SU-DHL-6 (cell line): ENCODE measurements at regions not wholly inside any gene's neighbourhood (a gene's known extent, or its start where the extent isn't known, plus 50 kb on each side); places are given as distances from the start of the nearest gene placed in this dataset.

ENCODE experiments used
- H2AFZ ChIP-seq: fragments of 200-600 bp; sonication (generic); 2 replicates; pipeline ENCODE4 v1.6.1; 2014; ENCODE audit warnings: low read depth, mild to moderate bottlenecking, moderate library complexity, mixed read lengths, antibody characterized with exemption, low read length; ENCODE audit not compliant: severe bottlenecking
- H3F3A ChIP-seq: fragments of 200-600 bp; shearing (Covaris generic); 2 replicates; pipeline ENCODE4 v1.6.0; 2016; ENCODE audit warnings: antibody characterized with exemption, mild to moderate bottlenecking; ENCODE audit not compliant: insufficient read depth
- H3K27ac ChIP-seq: fragments of 200-600 bp; sonication (generic); 2 replicates; pipeline ENCODE4 v1.5.1; 2016; ENCODE audit warnings: low read depth, mild to moderate bottlenecking, low read length, moderate library complexity, mixed read lengths
- H3K27me3 ChIP-seq: fragments of 200-600 bp; sonication (generic), shearing (Covaris generic); 2 replicates; pipeline ENCODE4 v1.6.0; 2014; ENCODE audit warnings: mild to moderate bottlenecking, low read length
- H3K36me3 ChIP-seq: fragments of 200-600 bp; sonication (generic); 2 replicates; pipeline ENCODE4 v1.6.1; 2014; ENCODE audit warnings: mild to moderate bottlenecking, low read length, mixed read lengths
- H3K4me2 ChIP-seq: fragments of 300-600, 200-600 bp; shearing (Covaris generic), sonication (generic); 2 replicates; pipeline ENCODE4 v1.6.0; 2014; ENCODE audit warnings: low read length, low read depth, mild to moderate bottlenecking; ENCODE audit not compliant: poor library complexity, severe bottlenecking
- H3K4me3 ChIP-seq: fragments of 200-600 bp; sonication (generic); 2 replicates; pipeline ENCODE4 v1.5.1; 2014; ENCODE audit warnings: antibody characterized with exemption, low read length, mild to moderate bottlenecking, mixed read lengths; ENCODE audit not compliant: insufficient read depth, poor library complexity, severe bottlenecking
- H3K79me2 ChIP-seq: fragments of 200-600 bp; sonication (generic); 2 replicates; pipeline ENCODE4 v1.6.1; 2014; ENCODE audit warnings: mild to moderate bottlenecking, low read length, moderate library complexity; ENCODE audit not compliant: insufficient read depth
- H3K9ac ChIP-seq: fragments of 200-600 bp; sonication (generic); 2 replicates; pipeline ENCODE4 v1.7.0; 2014; ENCODE audit warnings: mild to moderate bottlenecking, low read length
- H3K9me2 ChIP-seq: fragments of 200-600 bp; sonication (generic); replicated peaks from 2 replicates; pipeline ENCODE4 v1.6.1; 2014; ENCODE audit warnings: low read length; ENCODE audit not compliant: insufficient read depth
- H3K9me3 ChIP-seq: fragments of 200-600 bp; sonication (generic); 2 replicates; pipeline ENCODE4 v1.6.1; 2014; ENCODE audit warnings: low read length, mixed read lengths; ENCODE audit not compliant: insufficient read depth
- H4K20me1 ChIP-seq: fragments of 200-600 bp; sonication (generic); 2 replicates; pipeline ENCODE4 v1.6.1; 2014; ENCODE audit warnings: low read depth, mild to moderate bottlenecking, antibody characterized with exemption, low read length, moderate library complexity, mixed read lengths
- EZH2phosphoT487 ChIP-seq: fragments of 200-600 bp; sonication (generic), shearing (Covaris generic); conservative IDR thresholded peaks from 2 replicates; pipeline ENCODE4 v1.6.1; 2018; ENCODE audit warnings: mild to moderate bottlenecking, antibody characterized with exemption, low read length, moderate library complexity, mixed read lengths
- TF ChIP-seq, protein P1 (sequence below): fragments of 200-600 bp; sonication (generic); IDR thresholded peaks from one replicate; pipeline ENCODE4 v1.5.1; 2017; ENCODE audit warnings: antibody characterized with exemption, mild to moderate bottlenecking, low read length, moderate library complexity; ENCODE audit not compliant: insufficient read depth, poor library complexity, severe bottlenecking

DNA sequence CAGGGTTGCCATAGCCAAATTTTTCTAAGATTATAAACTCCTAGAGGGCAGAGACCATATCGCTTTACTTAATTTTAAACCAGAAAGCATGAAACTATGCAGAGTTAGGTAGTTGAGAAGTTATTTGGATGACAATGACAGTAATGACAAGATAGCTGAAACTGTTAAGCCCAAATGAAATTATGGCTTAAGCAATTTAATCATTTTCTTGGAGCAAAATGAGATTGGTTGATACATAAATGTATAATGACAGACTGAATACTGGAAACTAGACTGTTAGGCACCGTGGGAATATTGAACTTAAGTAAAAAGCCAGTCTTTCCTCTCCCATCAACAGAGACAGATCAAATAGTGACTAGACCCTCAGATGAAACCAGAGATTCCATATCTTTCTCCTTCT, 670.3 kb upstream of the NRSN1 start:
- Histone ChIP-seq H3K27ac (no peak overlapping the region), H3K9me3 (no peaks in the 10 kb centered on the region), H3K4me2 (no peak overlapping the region), H4K20me1 (no peaks in the 10 kb centered on the region), H2AFZ (no peak overlapping the region), H3K4me3 (no peak overlapping the region), H3K9ac (no peak overlapping the region), H3K36me3 (no peaks in the 10 kb centered on the region), H3K79me2 (no peaks in the 10 kb centered on the region), H3F3A (no peaks in the 10 kb centered on the region), H3K27me3 (no peaks in the 10 kb centered on the region), H3K9me2 (no peaks in the 10 kb centered on the region)
- TF ChIP-seq, protein P1, sequence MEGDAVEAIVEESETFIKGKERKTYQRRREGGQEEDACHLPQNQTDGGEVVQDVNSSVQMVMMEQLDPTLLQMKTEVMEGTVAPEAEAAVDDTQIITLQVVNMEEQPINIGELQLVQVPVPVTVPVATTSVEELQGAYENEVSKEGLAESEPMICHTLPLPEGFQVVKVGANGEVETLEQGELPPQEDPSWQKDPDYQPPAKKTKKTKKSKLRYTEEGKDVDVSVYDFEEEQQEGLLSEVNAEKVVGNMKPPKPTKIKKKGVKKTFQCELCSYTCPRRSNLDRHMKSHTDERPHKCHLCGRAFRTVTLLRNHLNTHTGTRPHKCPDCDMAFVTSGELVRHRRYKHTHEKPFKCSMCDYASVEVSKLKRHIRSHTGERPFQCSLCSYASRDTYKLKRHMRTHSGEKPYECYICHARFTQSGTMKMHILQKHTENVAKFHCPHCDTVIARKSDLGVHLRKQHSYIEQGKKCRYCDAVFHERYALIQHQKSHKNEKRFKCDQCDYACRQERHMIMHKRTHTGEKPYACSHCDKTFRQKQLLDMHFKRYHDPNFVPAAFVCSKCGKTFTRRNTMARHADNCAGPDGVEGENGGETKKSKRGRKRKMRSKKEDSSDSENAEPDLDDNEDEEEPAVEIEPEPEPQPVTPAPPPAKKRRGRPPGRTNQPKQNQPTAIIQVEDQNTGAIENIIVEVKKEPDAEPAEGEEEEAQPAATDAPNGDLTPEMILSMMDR = no peak

DNA sequence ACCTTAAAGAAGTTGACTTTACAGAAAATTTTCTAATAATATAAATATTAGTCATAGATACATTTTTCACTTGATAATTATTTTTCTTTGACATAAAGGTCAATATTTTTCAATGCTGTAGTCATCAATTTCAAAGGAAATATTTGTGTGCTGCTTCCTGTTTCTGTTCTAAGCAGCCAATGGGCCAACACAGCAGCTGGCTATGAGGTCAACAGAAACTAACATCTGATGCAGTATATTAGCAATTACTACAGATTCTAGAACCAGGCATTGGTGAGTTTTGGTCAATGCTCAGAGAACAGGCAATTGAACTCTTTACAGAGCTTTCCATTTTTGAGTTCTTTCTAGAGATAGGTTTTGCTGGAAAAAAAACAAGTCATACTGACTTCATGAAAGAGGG, 669.6 kb upstream of the NRSN1 start:
- TF ChIP-seq EZH2phosphoT487 = no peak
- TF ChIP-seq, protein P1 = no peak

DNA sequence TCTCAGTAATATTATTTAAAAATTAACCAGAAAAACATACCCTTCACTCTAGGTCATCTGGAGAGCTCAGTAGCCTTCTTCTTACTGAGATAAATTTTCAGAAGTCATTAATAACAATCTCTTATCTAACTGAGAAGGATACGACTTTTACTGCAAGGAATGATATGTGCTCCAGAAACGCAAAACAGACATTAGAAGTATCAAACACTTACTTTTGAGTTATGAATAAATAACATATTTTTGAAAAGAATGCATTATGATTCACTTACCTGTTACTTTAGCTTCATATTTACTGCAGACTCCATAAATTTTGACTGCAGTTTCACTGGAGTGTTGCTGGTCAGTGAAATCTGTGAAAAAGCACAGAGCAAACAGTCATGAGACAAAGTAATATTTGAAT, 668.7 kb upstream of the NRSN1 start:
- H2AFZ ChIP-seq = no peak overlapping the region

More for the DNA sequence above, 669.6 kb upstream of the NRSN1 start:
- Histone ChIP-seq H3K4me3 (no peak overlapping the region), H3K9ac (no peak overlapping the region), H3K27ac (no peak overlapping the region), H3K9me2 (no peaks in the 10 kb centered on the region), H3K9me3 (no peaks in the 10 kb centered on the region), H3K27me3 (no peaks in the 10 kb centered on the region), H3K36me3 (no peaks in the 10 kb centered on the region), H3K79me2 (no peaks in the 10 kb centered on the region), H3K4me2 (no peak overlapping the region), H2AFZ (no peak overlapping the region), H3F3A (no peaks in the 10 kb centered on the region), H4K20me1 (no peaks in the 10 kb centered on the region)

More for the DNA sequence above, 668.7 kb upstream of the NRSN1 start:
- Histone ChIP-seq H4K20me1 (no peaks in the 10 kb centered on the region), H3K27ac (no peak overlapping the region), H3K4me3 (no peak overlapping the region), H3K9ac (no peak overlapping the region), H3K9me2 (no peaks in the 10 kb centered on the region), H3K79me2 (no peaks in the 10 kb centered on the region), H3K36me3 (no peaks in the 10 kb centered on the region), H3K27me3 (no peaks in the 10 kb centered on the region), H3K9me3 (no peaks in the 10 kb centered on the region), H3K4me2 (no peak overlapping the region), H3F3A (no peaks in the 10 kb centered on the region)
- TF ChIP-seq, protein P1 = no peak
- no peak for TF ChIP-seq EZH2phosphoT487
